HG03520 (cell line): ENCODE measurements at regions not wholly inside any gene's neighbourhood (a gene's known extent, or its start where the extent isn't known, plus 50 kb on each side); places are given as distances from the start of the nearest gene placed in this dataset.

Experiments
- ATAC-seq: cut with Tn5 transposase; IDR thresholded peaks from one replicate; pipeline ENCODE4 v1.9.1; 2021; ENCODE audit warnings: mild to moderate bottlenecking, moderate library complexity; ENCODE audit not compliant: unreplicated experiment

- no peak for ATAC-seq
These were observed 78.3 kb upstream of the SETBP1 start for GRCh38 chr18:44602380-44602779.

- no peak for ATAC-seq
These were observed 77.8 kb upstream of the SETBP1 start for GRCh38 chr18:44602845-44603244.

GRCh38 chr18:44609181-44609941 lies 71.3 kb upstream of the SETBP1 start:
- ATAC-seq = no peak

- no peak for ATAC-seq
These were observed 59.9 kb upstream of the SETBP1 start for GRCh38 chr18:44620812-44621211.

- ATAC-seq = no peak
These were observed 56.6 kb upstream of the SETBP1 start for GRCh38 chr18:44624052-44624451.

GRCh38 chr18:44625386-44625785 lies 55.3 kb upstream of the SETBP1 start:
- no peak for ATAC-seq

- no peak for ATAC-seq
These were observed 54.5 kb upstream of the SETBP1 start for GRCh38 chr18:44626236-44626635.

GRCh38 chr18:44626807-44627206 lies 53.9 kb upstream of the SETBP1 start:
- ATAC-seq = no peak

- no peak for ATAC-seq
These were observed 53.4 kb upstream of the SETBP1 start for GRCh38 chr18:44627280-44627679.

GRCh38 chr18:44629406-44629805 lies 51.3 kb upstream of the SETBP1 start:
- ATAC-seq = no peak

GRCh38 chr18:44630118-44630517 lies 50.6 kb upstream of the SETBP1 start:
- ATAC-seq = no peak
